DMS153 treated with DMSO at 0.1 percent for 48 hours (cell line): ENCODE measurements at regions not wholly inside any gene's neighbourhood (a gene's known extent, or its start where the extent isn't known, plus 50 kb on each side); places are given as distances from the start of the nearest gene placed in this dataset.
"Not testable (repeated sequence)": the region's sequence is repeated elsewhere in the genome, so short reads cannot be mapped to it uniquely, and the experiment has no call there.

Source experiments
- DNase-seq: peaks from one replicate; lab custom pipeline; 2025; ENCODE audit not compliant: unreplicated experiment; lab: John Stamatoyannopoulos, UW

DNA sequence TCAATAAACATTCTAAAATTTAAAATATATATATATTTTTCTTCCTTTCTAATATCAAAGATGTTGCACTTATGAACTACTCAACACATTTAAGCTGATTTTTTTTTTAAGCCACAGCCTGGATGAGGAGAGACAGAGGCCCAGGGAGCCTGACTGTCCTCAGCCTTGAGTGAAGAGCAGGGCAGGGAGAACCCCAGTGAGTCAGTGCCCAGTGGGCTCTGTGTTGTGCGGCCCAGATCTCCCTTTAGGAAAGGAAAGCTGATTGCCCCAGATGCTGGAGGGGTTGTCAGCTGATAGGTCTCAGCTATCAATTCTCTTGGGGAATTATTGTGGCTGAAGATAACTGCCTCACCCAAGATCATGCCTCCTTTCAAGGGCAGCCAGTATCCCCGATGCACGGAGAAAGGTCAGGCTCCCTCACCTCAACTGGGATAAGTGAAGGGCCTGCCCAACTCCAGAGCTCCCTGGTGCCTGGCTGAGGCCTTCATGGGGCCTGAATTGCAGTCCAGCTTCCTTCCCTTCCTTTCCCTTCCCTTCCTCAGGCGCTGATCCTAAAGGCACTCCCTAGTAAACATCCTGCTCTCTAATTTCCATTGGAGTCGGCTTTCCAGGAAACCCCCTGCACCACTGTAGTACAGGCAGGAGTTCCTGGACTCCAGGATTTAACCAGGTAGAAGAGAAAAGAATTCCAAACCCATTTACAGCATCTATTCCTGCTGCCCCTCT lies 106.9 kb upstream of the ATL2 start:
- DNase-seq: no peak

DNA sequence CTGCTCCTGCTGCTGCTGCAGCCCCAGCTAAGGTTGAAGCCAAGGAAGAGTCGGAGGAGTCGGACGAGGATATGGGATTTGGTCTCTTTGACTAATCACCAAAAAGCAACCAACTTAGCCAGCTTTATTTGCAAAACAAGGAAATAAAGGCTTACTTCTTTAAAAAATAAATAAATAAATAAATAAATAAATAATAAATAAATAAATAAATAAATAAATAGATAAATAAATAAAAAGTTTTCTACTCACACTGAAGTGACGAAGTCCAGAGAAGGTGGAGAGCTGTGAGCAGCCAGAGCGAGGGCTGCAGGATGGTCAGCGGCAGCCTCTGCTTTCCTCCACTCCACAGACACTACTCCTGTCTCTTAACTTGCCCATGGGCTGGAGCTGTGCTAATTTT lies 105.6 kb upstream of the ATL2 start:
- DNase-seq: not testable (repeated sequence)

DNA sequence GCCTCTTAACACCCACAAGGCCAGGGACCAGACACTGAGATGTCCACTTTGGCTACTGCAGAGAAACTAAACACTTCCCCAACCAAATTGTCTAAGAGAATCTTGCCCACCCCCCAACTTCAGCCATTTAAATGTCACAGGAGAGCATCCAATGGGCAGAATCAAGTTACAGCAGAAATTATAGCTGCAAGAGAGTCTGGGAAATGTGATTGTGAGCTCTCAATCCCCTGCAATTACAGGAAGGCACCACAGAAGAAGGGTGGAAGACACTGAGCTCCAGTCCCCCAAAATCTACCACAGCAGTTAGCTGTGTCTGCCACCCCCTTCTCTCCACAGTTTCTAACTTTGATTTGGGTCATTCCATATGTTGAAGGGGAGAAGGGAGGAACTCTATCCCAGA lies 103.5 kb upstream of the ATL2 start:
- no peak for DNase-seq

DNA sequence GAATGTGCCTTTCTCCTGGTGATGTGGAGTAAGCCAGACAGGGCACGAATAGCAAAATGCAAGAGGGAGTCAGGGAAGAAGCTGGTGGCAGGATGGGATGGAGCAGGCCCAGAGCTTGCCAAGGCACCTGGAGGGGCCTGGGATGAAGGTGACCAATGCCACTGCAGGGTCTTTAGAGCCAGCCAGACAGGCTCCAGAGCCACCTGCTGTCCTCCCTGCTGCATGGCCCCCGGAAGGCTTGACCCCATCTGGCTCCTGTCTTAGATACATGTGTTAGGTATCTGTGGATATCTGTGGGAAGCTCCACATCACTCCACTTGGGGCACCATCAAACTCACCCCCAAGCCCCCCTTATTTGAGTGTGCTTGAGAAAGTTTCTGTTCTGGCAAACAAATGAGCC lies 99.9 kb upstream of the ATL2 start:
- no peak for DNase-seq

DNA sequence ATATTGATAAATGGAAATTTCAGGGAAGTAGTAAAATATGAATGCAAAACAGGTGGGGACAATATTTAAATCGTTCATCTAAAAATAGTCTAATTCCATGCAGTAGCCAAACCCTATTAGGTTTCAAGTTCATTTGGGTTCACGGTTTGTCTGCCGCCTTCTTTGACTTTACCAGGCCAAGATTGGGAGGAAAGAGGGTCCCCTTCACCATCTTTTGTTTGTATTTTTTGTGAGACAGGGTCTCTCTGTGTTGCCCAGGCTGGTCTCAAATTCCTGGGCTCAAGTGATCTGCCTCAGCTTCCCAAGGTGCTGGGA lies 98.5 kb upstream of the ATL2 start:
- no peak for DNase-seq

DNA sequence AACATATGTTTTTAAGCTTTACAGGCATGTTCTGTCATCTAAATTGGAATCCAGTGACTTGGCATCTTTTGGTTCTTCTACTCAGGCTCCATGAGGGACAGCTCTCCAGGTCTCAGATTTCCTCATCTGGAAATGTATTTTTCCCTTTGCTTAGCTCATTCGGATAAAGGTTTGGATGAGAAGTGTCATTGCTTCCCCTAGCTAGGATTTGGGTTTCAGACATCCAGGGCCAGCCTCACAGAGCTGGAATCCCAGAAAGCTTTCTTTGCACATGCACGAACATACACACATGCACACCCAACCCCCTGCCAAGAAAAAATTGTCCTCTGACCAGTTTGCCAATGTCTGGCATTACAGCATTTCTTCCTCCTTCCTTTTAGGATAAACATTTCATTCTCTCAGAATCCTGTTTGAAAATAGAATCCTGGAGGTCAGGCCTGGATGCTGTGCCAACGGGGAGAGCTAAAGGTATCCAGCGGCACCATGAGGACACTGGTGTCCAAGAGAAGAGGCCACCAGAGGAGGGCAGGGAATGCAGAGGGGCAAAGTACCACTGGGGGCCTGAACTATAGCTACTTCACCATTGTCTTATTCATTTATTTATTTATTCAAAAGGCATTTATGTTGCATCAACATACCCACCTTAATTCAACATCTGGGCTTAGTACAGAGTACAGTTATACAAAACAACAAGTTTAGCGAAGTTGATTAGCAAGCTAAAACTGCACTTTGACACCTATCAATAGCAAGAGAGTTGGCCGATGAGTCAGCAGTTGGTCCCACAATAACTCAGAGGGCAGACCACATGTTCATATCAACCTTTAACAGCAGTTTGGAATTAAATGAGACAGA lies 97.9 kb upstream of the ATL2 start:
- no peak for DNase-seq

DNA sequence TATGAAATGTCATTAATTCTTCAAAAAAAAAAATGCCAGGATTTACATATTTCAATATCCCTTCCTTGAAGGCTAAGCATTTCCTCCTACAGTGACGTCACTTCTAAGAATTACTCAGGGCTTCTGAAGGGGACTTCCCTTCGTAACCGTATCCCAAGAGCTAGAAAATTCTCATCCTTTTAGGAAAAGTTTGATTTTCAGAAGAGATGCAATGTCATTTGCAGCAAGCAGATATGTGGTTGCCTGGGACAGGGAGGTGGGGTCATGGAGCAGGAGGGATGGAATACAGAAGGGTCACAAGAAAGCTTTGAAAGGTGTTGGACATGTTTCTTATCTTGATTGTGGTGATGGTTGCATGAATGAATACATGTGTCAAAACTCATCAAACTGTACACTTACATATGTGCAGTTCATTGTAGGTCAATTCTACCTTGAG lies 97.0 kb upstream of the ATL2 start:
- DNase-seq: no peak

DNA sequence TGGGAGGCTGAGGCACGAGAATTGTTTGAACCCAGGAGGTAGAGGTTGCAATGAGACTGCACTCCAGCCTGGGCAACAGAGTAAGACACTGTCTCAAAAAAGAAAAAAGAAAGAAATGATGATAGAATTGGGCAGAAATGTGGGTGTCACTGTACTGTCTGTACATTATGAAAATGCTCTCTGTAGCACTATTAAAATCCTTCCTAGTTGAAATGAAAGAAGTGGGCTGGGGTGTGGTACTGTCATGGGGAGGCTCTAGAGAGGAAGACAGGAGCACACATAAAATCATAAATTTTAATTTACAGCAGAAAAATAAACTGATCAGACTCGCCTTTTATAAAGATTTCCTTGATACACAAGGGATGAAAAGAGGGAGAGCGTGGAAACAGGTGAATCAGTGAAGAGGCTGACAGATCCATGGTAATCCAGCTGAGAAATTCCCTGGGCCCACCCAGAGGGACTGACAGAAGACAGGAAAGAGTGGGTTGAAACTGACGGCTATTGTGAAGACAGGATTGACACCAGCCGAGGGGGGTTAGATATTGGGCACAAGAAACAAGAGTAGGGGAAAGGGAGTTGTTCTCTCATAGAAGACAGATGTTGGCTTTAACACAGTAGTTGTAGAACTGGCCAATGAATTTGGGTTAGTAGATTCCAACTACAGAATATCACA lies 96.4 kb upstream of the ATL2 start:
- DNase-seq: no peak

DNA sequence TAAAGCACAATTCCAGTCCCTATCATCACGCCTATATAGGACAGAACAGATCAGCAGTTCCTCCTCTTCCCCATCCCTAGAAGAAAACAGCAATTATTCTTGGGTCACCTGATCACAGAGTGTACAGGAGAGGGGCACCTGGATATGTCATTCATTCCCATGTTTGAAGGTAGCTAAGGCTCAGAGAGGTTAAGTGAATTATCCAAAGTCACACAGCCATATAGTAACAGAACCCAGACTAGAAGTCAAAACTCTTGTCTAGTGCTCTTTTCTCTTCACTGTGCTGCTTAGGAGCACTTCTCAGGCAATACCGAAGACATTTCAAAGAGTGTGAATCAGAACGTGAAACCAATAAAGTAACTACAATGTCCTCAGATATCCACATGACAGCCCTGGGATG lies 93.0 kb upstream of the ATL2 start:
- no peak for DNase-seq

DNA sequence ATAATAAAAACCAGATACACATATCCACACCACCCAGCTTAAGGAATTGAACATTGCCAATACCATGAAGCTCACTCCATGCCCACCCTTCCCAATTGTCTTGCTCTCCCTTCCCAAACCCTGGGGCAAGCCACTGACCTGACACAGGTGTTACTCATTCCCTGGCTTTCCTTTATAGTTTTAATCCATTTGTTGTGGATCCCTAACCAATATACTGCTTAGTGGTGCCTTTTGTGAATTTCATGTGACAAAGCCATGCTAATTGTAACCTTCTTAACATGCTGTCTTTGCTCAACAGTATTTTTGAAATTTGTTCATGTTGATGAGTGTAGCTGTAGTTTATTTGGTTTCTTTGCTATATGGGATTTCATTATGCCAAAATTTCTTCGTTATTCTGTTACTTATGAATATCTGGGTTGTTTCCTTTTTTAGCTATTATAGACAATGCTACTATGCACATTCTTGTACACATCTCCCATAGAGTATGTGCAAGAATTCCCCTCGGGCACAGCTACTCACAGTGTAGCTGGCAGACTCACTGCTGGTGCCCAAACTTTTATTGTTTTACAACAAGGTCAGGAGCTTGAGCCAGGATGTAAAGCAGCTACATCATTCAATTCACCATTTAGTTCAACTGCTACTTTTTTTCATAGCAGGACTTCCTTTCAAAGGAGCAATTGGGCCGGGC lies 90.8 kb upstream of the ATL2 start:
- DNase-seq: no peak

DNA sequence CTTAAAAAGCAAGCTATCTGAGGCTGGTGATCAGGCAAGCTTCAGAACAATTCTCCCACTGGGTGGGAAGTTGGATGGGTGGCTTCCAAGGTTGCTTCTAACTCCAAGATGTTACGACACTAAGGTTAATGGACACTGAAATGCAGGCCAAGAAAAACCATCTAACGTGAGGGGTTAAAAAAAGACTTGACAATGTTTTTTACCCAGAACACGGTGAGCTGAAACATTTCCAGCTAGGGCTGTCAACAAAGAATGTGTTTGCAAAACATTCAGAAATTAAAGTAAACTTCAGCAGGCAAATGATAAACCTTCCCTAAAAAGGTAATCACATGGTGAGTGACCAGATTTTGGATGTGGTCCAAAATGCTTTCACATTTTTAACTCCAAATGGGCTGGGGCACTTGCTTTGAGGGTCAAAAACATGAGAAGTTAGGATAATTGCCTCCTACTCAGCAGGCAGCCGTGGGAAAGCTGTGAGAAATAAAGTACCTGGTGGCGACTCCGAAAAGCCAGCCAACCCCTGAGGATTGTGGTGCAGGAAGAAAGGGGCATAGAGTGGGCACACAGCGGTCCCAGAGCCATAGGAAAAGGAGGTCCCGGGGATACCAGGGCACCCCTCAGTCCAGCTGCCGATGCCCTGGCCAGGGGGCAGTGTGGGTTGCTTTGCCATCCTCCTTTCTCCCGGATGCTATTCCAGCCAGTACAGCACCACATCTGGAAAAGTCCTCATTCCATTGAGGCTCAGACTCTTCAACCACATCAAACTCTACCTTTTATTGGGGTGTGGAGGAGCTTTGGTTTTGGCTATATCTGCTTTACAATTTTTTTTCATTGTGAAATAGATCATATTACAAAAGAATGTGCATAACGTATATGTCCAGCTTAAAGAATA lies 90.0 kb upstream of the ATL2 start:
- no peak for DNase-seq

DNA sequence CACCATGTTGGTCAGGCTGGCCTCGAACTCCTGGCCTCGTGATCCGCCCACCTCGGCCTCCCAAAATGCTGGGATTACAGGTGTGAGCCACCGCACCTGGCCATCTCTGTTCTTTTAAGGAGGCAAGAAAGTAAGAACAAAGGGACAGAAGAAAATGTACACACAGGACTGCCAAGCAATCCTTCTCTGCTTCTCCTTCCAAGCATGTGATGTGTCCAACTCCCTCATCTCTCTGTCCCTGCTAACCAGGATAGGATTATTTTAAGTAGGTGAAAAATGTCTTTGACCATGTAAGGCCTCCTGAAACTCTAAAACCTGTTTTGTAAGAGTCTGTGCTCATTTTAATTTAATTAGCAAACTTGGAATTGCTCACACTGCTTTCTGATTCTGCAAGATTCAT lies 89.3 kb upstream of the ATL2 start:
- no peak for DNase-seq

DNA sequence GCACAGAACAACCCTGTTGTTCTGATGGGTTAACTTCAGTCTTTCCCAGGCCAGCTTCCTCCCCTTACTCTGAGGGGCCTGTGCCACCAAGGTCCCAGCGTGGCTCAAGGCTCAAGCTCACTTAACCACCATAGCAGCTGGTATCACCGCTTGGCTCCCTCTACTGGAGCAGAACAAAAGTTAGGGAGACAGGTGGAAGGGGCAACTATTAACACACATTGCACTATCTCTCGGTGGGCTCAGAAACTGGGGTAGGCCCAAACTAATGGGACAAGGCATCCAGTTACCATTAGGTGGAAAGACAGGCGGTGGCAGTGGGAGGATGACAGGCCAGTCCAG lies 88.7 kb upstream of the ATL2 start:
- DNase-seq: no peak

DNA sequence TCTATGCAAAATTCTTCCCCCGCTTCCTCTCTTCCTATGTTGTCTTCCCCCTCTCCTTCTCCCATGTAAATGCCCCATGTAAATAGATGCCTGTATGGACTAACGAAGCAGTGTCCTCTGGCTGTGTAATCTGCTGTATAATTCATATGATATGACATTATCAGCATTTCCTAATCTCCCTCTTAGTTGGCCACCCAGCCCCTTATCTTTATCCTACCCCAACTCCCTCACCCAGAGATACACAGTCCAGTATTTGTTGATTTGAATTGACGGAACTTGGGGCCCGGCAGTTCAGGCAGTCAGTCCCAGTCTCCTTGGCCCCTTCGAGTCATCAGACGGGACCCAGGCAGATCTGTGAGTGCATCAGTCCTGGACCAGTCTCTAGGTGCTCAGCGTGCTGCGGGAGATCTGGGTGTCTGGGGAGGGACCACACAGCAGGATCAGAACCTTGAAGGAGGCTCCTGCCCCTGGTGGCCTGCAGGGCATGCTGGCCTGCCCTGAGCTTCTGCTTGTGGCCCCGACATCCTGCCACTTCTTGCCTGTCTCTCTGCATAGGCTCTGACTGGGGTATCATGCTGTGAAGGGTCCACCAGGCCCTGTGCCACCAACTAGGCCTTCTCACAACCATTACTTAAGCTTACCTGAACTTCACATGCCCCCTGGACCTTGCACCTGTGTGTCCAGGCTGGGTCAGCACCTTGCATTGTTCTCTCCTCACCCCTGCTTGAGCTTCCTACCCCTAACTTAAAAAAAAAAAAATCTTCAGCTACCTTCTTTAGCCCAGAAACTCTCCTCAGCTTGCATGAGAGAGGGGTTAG lies 88.1 kb upstream of the ATL2 start:
- DNase-seq: no peak

DNA sequence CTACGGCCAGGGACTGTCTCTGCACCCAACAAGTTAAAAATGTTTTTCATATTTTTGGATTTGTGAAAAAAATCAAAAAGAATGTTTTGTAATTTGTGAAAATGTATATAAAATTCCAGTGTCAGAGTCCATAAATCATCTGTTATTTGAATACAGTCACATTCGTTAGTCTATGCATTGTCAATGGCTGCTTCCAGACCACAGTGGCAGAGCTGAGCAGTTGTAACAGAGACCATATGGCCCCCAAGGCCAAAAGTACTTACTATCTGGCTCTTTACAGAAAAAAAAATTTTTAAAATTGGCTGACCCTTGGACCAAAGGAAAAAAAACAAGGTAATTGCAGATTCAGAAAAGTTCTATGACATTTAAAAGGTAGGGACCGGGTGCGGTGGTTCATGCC lies 86.7 kb upstream of the ATL2 start:
- no peak for DNase-seq

DNA sequence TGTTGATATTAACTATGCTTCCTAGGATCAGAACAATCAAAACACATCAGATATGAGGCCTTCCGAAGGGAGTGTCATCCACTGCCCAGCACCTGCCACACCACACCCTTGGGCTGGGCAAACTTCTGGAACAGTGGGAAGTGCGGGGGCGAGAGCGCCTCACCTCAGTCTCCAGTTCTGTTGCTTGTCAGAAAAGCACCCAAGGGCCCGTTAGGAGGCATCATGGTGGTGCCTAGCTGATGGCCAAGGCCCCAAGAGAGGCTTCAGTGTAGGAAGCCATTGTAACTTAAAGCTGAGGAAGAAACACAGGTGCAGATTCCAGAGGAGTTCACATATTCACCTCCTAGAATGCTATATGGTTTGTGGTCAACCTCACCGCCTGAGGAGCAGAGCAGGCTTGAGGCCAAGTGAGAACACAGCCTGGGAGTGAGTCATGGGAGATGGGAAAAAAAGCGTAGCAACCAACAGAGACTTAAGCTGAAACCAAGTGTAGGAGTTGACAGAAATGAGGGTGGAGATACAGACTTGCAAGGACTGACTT lies 85.1 kb upstream of the ATL2 start:
- no peak for DNase-seq

DNA sequence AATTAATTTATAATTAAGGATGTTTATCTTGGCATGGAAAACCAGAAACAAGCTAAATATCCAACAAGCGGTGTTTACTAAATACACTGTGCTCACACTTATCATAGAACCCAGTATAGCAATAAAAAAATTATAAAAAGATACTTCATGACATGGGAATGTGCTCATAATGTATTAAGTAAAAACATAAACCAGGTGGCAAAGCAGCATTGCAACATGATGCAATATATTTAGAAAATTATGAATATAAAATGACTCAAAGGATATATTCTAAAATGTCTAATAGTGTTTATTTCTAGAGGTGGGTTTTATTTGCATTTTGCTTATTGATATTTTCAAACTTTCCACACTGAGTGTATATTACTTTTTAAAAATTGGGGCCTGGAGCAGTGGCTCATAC lies 84.4 kb upstream of the ATL2 start:
- no peak for DNase-seq

DNA sequence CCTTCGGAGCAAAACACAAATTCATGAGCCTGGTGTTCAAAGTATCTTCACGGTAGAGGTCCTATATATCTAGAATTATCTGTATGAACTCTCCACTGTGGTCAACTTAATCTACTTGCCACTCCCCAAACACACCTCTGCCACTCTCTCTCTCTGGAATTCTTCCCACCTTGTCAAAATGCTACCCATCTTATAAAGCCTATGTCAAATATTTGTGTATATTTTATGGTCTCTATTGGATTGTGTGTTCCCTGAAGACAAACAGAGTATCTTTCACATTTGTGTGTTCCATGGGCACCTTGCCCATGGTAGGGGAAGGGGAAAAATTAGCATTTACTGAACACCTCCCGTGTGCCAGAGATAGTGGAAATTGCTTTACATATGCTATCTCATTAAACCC lies 83.2 kb upstream of the ATL2 start:
- DNase-seq: no peak

DNA sequence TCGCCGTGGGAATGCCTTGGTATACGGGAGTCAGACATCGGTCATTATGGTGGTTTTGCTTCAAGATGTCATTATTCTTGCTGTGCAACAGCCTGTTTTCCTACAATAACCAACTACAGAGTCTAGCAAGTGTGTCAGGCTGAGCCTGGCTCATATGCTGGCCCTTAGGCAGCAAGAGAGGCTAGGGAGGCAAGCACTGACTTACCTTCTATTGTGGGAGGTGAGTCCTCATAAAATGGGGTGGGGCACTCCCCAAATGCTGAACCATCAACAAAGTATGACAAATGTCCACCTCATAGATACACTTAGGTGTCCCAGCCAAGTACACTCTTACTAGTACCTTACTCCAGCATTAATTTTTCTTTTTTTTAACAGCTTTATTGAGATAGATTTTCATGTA lies 77.0 kb upstream of the ATL2 start:
- DNase-seq: no peak

DNA sequence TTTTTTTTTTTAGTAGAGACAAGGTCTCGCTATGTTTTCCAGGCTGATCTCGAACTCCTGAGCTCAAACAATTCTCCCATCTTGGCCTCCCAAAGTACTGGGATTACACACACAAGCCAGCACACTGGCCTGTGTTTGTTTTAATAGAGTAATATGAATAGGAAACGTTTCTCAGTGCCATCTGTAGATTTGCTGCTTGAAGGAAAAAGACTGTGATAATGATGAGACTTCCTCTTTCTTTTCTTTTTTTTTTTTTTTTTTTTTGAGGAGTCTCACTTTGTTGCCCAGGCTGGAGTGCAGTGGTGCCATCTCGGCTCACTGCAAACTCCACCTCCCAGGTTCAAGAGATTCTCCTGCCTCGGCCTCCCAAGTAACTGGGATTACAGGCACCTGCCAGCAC lies 74.7 kb upstream of the ATL2 start:
- not testable (repeated sequence) for DNase-seq
